ENCODE measurements at regions not wholly inside any gene's neighbourhood (a gene's known extent, or its start where the extent isn't known, plus 50 kb on each side); places are given as distances from the start of the nearest gene placed in this dataset.

DNA sequence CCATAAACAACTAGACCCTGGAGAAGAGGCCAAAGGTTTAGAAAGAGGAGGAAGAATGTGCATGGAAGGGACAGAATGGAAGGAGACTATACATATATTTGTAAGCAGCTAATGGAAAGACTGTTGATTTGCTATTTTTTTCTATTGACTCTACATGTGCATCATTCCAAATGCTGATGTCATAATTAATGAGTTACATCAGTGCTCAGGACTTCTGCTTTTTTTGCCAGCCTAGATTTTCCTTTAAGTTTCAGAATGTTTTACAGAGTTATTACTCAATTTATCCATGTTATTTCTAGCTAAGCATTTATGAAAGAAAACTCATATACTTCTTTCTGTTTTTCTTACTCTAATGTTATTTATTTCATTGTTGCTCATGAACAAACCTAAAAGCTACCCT, 62.6 kb upstream of the VGLL3 start:
- H3K27ac ChIP-seq (ENCODE audit: control insufficient read depth, insufficient read depth) = no peak overlapping the region
- intact Hi-C loops (cut with micrococcal nuclease; ENCODE audit: unreplicated experiment) = no loop called here
- no peaks in the 10 kb centered on the region for H3K27me3 ChIP-seq (replicated peaks in 1 of 2; ENCODE audit: control insufficient read depth in 2 of 2, insufficient read depth in 2 of 2, low read length in 1 of 2)
- FAIRE-seq (no peak), ATAC-seq (no peak), DNase-seq (ENCODE audit: low read depth, low spot score) (no peak)
- TF ChIP-seq BMI1 (IDR thresholded peaks at IDR 0.05; ENCODE audit: borderline replicate concordance) (no peak), BHLHE40 (IDR thresholded peaks at IDR 0.05; ENCODE audit: borderline replicate concordance in 1 of 2, low read depth in 2 of 2, low read length in 1 of 2) (no peak), HCFC1 (IDR thresholded peaks at IDR 0.05; ENCODE audit: low read length) (no peak), PML (IDR thresholded peaks at IDR 0.05; ENCODE audit: low read length) (no peak)
- H3K9ac ChIP-seq (ENCODE audit: control insufficient read depth, insufficient read depth, low read length) = no peak overlapping the region
- SMC1A ChIA-PET (ENCODE audit: uncharacterized antibody, unreplicated experiment) = no interaction called here
- no peaks in the 10 kb centered on the region for H3K36me3 ChIP-seq (ENCODE audit: control insufficient read depth in 2 of 2, insufficient read depth in 2 of 2, low read length in 1 of 2)
- H3K9me3 ChIP-seq (replicated peaks; ENCODE audit: control insufficient read depth, insufficient read depth, low read length) = no peaks in the 10 kb centered on the region
- no peaks in the 10 kb centered on the region for H4K20me1 ChIP-seq (ENCODE audit: control insufficient read depth, insufficient read depth)
- H2AFZ ChIP-seq (ENCODE audit: control insufficient read depth, low read depth, low read length) = no peak overlapping the region
- no peaks in the 10 kb centered on the region for H3K79me2 ChIP-seq (ENCODE audit: control insufficient read depth, insufficient read depth, low read length)
- BruUV-seq (replicated peaks) = no TSS peak
- no peaks in the 10 kb centered on the region for H3K4me1 ChIP-seq (ENCODE audit: control insufficient read depth, insufficient read depth, low read length)
- CTCF ChIA-PET = no interaction called here
- POLR2A ChIA-PET = no interaction called here
- no peak overlapping the region for H3K4me2 ChIP-seq (ENCODE audit: control insufficient read depth, insufficient read depth)
- in situ Hi-C loops (cut with MboI) = no loop called here
- no peak overlapping the region for H3K4me3 ChIP-seq
- RAD21 ChIA-PET (ENCODE audit: unreplicated experiment) = no interaction called here

GRCh38 chr3:87052499-87053260, 61.7 kb upstream of the VGLL3 start:
- no TSS peak for BruUV-seq (replicated peaks)
- Histone ChIP-seq H3K27me3 (replicated peaks in 1 of 2; ENCODE audit: control insufficient read depth in 2 of 2, insufficient read depth in 2 of 2, low read length in 1 of 2) (no peaks in the 10 kb centered on the region), H3K4me1 (ENCODE audit: control insufficient read depth, insufficient read depth, low read length) (no peaks in the 10 kb centered on the region), H3K9ac (ENCODE audit: control insufficient read depth, insufficient read depth, low read length) (no peak overlapping the region), H3K4me2 (ENCODE audit: control insufficient read depth, insufficient read depth) (no peak overlapping the region), H3K36me3 (ENCODE audit: control insufficient read depth in 2 of 2, insufficient read depth in 2 of 2, low read length in 1 of 2) (no peaks in the 10 kb centered on the region), H3K4me3 (no peak overlapping the region), H3K27ac (ENCODE audit: control insufficient read depth, insufficient read depth) (no peak overlapping the region), H2AFZ (ENCODE audit: control insufficient read depth, low read depth, low read length) (no peak overlapping the region), H4K20me1 (ENCODE audit: control insufficient read depth, insufficient read depth) (no peaks in the 10 kb centered on the region), H3K79me2 (ENCODE audit: control insufficient read depth, insufficient read depth, low read length) (no peaks in the 10 kb centered on the region), H3K9me3 (replicated peaks; ENCODE audit: control insufficient read depth, insufficient read depth, low read length) (no peaks in the 10 kb centered on the region)
- intact Hi-C loops (cut with micrococcal nuclease; ENCODE audit: unreplicated experiment) (no loop called here), in situ Hi-C loops (cut with MboI) (no loop called here)
- RAD21 ChIA-PET (ENCODE audit: unreplicated experiment) = no interaction called here
- DNase-seq (ENCODE audit: low read depth, low spot score) (no peak), FAIRE-seq (no peak), ATAC-seq (no peak)
- CTCF ChIA-PET = no interaction called here
- TF ChIP-seq NFYB (IDR thresholded peaks at IDR 0.05; ENCODE audit: insufficient read depth, low read depth, low read length) (no peak), BCL11A (IDR thresholded peaks at IDR 0.05; ENCODE audit: low read depth, low read length) (no peak), ZNF24 (IDR thresholded peaks at IDR 0.05) (no peak), POU2F2 (IDR thresholded peaks at IDR 0.05; ENCODE audit: borderline replicate concordance, low read depth, low read length) (no peak), PML (IDR thresholded peaks at IDR 0.05; ENCODE audit: low read length) (no peak), SPI1 (IDR thresholded peaks at IDR 0.05; ENCODE audit: borderline replicate concordance, insufficient read depth, low read depth, low read length) (no peak), FOXM1 (IDR thresholded peaks at IDR 0.05; ENCODE audit: low read depth, low read length) (no peak), CBFB (IDR thresholded peaks at IDR 0.05; ENCODE audit: low read depth) (no peak), TCF3 (IDR thresholded peaks at IDR 0.05; ENCODE audit: borderline replicate concordance, insufficient read depth, low read depth, low read length) (no peak)
- 72% methylated on average over 35 of the region's 37 CpGs for WGBS (ENCODE audit: insufficient coverage, insufficient replicate concordance, low lambda C conversion rate, missing lambda C conversion rate)
- SMC1A ChIA-PET (ENCODE audit: uncharacterized antibody, unreplicated experiment) = no interaction called here
- POLR2A ChIA-PET = no interaction called here
